ENCODE measurements at regions not wholly inside any gene's neighbourhood (a gene's known extent, or its start where the extent isn't known, plus 50 kb on each side); places are given as distances from the start of the nearest gene placed in this dataset.

GRCh38 chr4:134911941-134912340, 710.4 kb upstream of the PABPC4L start:
- no peaks in the 10 kb centered on the region for H3K36me3 ChIP-seq
- no peaks in the 10 kb centered on the region for H3K4me1 ChIP-seq
- H3K9me3 ChIP-seq, result no peaks in the 10 kb centered on the region
- DNase-seq (no peak), ATAC-seq (no peak), FAIRE-seq (no peak)
- WGBS, 2 donors, result 44 to 50% methylated on average over 2 of the region's 2 CpGs
- peaks cover 0 to 5% (median 0%) of the 10 kb centered on the region in 4 donors for H3K27me3 ChIP-seq
- H3K4me3 ChIP-seq, result no peak overlapping the region
- no peak for TF ChIP-seq CTCF (IDR thresholded peaks at IDR 0.05)
- H3K27ac ChIP-seq, result no peak overlapping the region
- intact Hi-C loops (cut with DNase I), result no loop called here

GRCh38 chr4:134906404-134907023, 704.9 kb upstream of the PABPC4L start:
- WGBS, 2 donors, result 27 to 37% methylated on average over 2 of the region's 2 CpGs
- peak in 1 of 4 donors; percentile 16 for TF ChIP-seq CTCF (IDR thresholded peaks at IDR 0.05)
- Histone ChIP-seq H3K4me3 (no peak overlapping the region), H3K27me3 (no peaks in the 10 kb centered on the region), H3K27ac (no peak overlapping the region), H3K9me3 (no peaks in the 10 kb centered on the region), H3K36me3 (no peaks in the 10 kb centered on the region), H3K4me1 (no peaks in the 10 kb centered on the region)
- ATAC-seq (peak in 3 of 4 donors; percentile 57 to 68 (median 60)), DNase-seq (no peak), FAIRE-seq (peak; percentile 9)
- intact Hi-C loops (cut with DNase I), result no loop called here

GRCh38 chr4:134905061-134905460, 703.5 kb upstream of the PABPC4L start:
- Histone ChIP-seq H3K9me3 (no peaks in the 10 kb centered on the region), H3K36me3 (no peaks in the 10 kb centered on the region), H3K4me3 (no peak overlapping the region), H3K4me1 (no peaks in the 10 kb centered on the region), H3K27me3 (no peaks in the 10 kb centered on the region), H3K27ac (no peak overlapping the region)
- FAIRE-seq (no peak), DNase-seq (no peak), ATAC-seq (no peak)
- 35 to 64% methylated on average over 1 of the region's 1 CpG for WGBS, 2 donors
- TF ChIP-seq CTCF (IDR thresholded peaks at IDR 0.05), result no peak
- intact Hi-C loops (cut with DNase I), result no loop called here

GRCh38 chr4:134888156-134888555, 686.6 kb upstream of the PABPC4L start:
- ATAC-seq, result no peak
- no peak overlapping the region for H3K27ac ChIP-seq

More at GRCh38 chr4:134888156-134888555, 686.6 kb upstream of the PABPC4L start:
- Histone ChIP-seq H3K4me3 (no peak overlapping the region), H3K9me3 (no peaks in the 10 kb centered on the region), H3K4me1 (no peaks in the 10 kb centered on the region), H3K36me3 (no peaks in the 10 kb centered on the region), H3K27me3 (no peaks in the 10 kb centered on the region)
- intact Hi-C loops (cut with DNase I), result no loop called here
- TF ChIP-seq CTCF (IDR thresholded peaks at IDR 0.05), result no peak
- DNase-seq, result no peak
- FAIRE-seq, result no peak
- 15 to 20% methylated on average over 2 of the region's 2 CpGs for WGBS, 2 donors

Data from pancreas (tissue), 10 donors.